ENCODE measurements at regions not wholly inside any gene's neighbourhood (a gene's known extent, or its start where the extent isn't known, plus 50 kb on each side); places are given as distances from the start of the nearest gene placed in this dataset.

DNA sequence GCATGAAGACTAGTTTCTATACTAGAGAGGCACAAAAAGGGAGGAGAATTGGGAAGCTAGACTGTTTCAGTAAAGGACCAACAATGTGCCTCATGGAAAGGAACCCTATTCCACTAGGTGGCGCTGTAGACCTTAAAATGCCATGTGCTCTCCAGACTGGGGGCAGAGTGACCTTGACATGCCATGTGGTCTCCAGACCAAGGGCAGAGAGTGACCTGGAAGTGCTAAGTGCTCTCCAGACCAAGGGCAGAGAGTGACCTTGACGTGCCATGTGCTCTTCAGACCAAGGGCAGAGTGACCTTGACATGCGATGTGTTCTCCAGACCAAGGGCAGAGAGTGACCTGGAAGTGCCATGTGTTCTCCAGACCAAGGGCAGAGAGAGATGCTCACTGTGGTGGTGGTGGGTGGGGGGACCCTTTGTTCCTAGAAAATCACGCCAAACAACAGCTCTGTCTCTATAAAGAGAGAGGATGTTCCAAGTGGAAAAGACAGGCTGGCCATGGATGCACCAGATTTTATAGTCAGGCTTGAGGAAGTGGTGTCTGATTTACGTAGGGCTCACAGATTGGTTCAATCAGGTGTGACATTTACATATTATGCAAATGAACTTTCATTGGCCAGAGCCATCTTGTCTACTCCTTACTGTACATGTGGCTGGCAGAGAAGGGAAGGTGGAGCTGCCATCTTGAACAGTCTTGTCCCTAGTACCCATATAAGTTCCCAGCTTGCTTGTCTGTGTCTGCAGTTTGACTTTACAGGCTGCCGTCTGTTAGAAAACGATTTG is 344.0 kb upstream of the DDX18 start:
- TF ChIP-seq, protein P1, sequence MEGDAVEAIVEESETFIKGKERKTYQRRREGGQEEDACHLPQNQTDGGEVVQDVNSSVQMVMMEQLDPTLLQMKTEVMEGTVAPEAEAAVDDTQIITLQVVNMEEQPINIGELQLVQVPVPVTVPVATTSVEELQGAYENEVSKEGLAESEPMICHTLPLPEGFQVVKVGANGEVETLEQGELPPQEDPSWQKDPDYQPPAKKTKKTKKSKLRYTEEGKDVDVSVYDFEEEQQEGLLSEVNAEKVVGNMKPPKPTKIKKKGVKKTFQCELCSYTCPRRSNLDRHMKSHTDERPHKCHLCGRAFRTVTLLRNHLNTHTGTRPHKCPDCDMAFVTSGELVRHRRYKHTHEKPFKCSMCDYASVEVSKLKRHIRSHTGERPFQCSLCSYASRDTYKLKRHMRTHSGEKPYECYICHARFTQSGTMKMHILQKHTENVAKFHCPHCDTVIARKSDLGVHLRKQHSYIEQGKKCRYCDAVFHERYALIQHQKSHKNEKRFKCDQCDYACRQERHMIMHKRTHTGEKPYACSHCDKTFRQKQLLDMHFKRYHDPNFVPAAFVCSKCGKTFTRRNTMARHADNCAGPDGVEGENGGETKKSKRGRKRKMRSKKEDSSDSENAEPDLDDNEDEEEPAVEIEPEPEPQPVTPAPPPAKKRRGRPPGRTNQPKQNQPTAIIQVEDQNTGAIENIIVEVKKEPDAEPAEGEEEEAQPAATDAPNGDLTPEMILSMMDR (IDR thresholded peaks at IDR 0.05): peak in 4 of 6 experiments; percentile 46 to 69 (median 66)
- no peak for TF ChIP-seq POLR2A (IDR thresholded peaks at IDR 0.05)

Measured in Peyer's patch (tissue), 4 donors.